ENCODE measurements at regions not wholly inside any gene's neighbourhood (a gene's known extent, or its start where the extent isn't known, plus 50 kb on each side); places are given as distances from the start of the nearest gene placed in this dataset.

GRCh38 chr7:12517451-12517850, 53.1 kb upstream of the SCIN start:
- no peak for DNase-seq (ENCODE audit: insufficient read length, low spot score)
- no peak for FAIRE-seq

- no peak for DNase-seq (ENCODE audit: insufficient read length, low spot score)
- FAIRE-seq = peak; percentile 23
Measured at GRCh38 chr7:12518920-12519681, 51.4 kb upstream of the SCIN start.

GRCh38 chr7:12519682-12520009, 50.9 kb upstream of the SCIN start:
- no peak for FAIRE-seq

More at GRCh38 chr7:12519682-12520009, 50.9 kb upstream of the SCIN start:
- no peak for DNase-seq (ENCODE audit: insufficient read length, low spot score)
